ENCODE measurements at regions not wholly inside any gene's neighbourhood (a gene's known extent, or its start where the extent isn't known, plus 50 kb on each side); places are given as distances from the start of the nearest gene placed in this dataset.

- H3K36me3 Mint-ChIP-seq = no peaks in the 10 kb centered on the region
- H3K27ac Mint-ChIP-seq = no peak overlapping the region
- no peak overlapping the region for H3K4me3 Mint-ChIP-seq
- no peak for TF ChIP-seq CTCF (IDR thresholded peaks at IDR 0.05; ENCODE audit: unreplicated experiment)
- peaks cover 9% of the 10 kb centered on the region for H3K4me1 Mint-ChIP-seq
- no peak for DNase-seq (ENCODE audit: low spot score in 2 of 2, unreplicated experiment in 2 of 2)
- H3K9me3 Mint-ChIP-seq = peaks cover 6% of the 10 kb centered on the region
- H3K27me3 Mint-ChIP-seq (ENCODE audit: low read depth) = no peaks in the 10 kb centered on the region
Observed at GRCh38 chr13:72296246-72296645, 429.2 kb upstream of the DACH1 start.

GRCh38 chr13:72295153-72295552, 428.1 kb upstream of the DACH1 start:
- H3K27ac Mint-ChIP-seq = no peak overlapping the region
- peaks cover 8% of the 10 kb centered on the region for H3K9me3 Mint-ChIP-seq
- no peak overlapping the region for H3K4me3 Mint-ChIP-seq
- DNase-seq (ENCODE audit: low spot score in 2 of 2, unreplicated experiment in 2 of 2) = no peak
- H3K27me3 Mint-ChIP-seq (ENCODE audit: low read depth) = no peaks in the 10 kb centered on the region
- no peak for TF ChIP-seq CTCF (IDR thresholded peaks at IDR 0.05; ENCODE audit: unreplicated experiment)
- H3K4me1 Mint-ChIP-seq = peaks cover 9% of the 10 kb centered on the region
- H3K36me3 Mint-ChIP-seq = no peaks in the 10 kb centered on the region

GRCh38 chr13:72293206-72293605, 426.2 kb upstream of the DACH1 start:
- H3K4me1 Mint-ChIP-seq = peaks cover 9% of the 10 kb centered on the region
- peaks cover 14% of the 10 kb centered on the region for H3K9me3 Mint-ChIP-seq
- H3K36me3 Mint-ChIP-seq = peaks cover 3% of the 10 kb centered on the region
- no peak for DNase-seq (ENCODE audit: low spot score in 2 of 2, unreplicated experiment in 2 of 2)
- H3K4me3 Mint-ChIP-seq = no peak overlapping the region
- no peak overlapping the region for H3K27ac Mint-ChIP-seq
- no peaks in the 10 kb centered on the region for H3K27me3 Mint-ChIP-seq (ENCODE audit: low read depth)
- no peak for TF ChIP-seq CTCF (IDR thresholded peaks at IDR 0.05; ENCODE audit: unreplicated experiment)

GRCh38 chr13:72290962-72291681, 424.1 kb upstream of the DACH1 start:
- Mint-ChIP-seq H3K27me3 (ENCODE audit: low read depth) (no peaks in the 10 kb centered on the region), H3K27ac (no peak overlapping the region), H3K4me3 (no peak overlapping the region), H3K4me1 (peaks cover 9% of the 10 kb centered on the region), H3K36me3 (peaks cover 3% of the 10 kb centered on the region), H3K9me3 (peaks cover 17% of the 10 kb centered on the region)
- no peak for DNase-seq (ENCODE audit: low spot score in 2 of 2, unreplicated experiment in 2 of 2)
- no peak for TF ChIP-seq CTCF (IDR thresholded peaks at IDR 0.05; ENCODE audit: unreplicated experiment)

GRCh38 chr13:72286421-72286820, 419.4 kb upstream of the DACH1 start:
- Mint-ChIP-seq H3K9me3 (peaks cover 11% of the 10 kb centered on the region), H3K27me3 (ENCODE audit: low read depth) (no peaks in the 10 kb centered on the region), H3K4me3 (no peak overlapping the region), H3K36me3 (peaks cover 3% of the 10 kb centered on the region), H3K27ac (no peak overlapping the region), H3K4me1 (no peaks in the 10 kb centered on the region)
- no peak for DNase-seq (ENCODE audit: low spot score in 2 of 2, unreplicated experiment in 2 of 2)
- TF ChIP-seq CTCF (IDR thresholded peaks at IDR 0.05; ENCODE audit: unreplicated experiment) = no peak

Data from mesothelial cell of epicardium (in vitro differentiated cells).